K562 (cell line): ENCODE measurements at regions not wholly inside any gene's neighbourhood (a gene's known extent, or its start where the extent isn't known, plus 50 kb on each side); places are given as distances from the start of the nearest gene placed in this dataset.

Source experiments
- ATAC-seq: fragments of 200-7000 bp; cut with Tn5 transposase; 3 replicates; pipeline ENCODE4 v1.9.1; 2020; ENCODE audit warnings: moderate library complexity
- BruUV-seq: library from RNA; stranded (reverse); fragments of 400-500 nt; replicated peaks from 2 replicates; lab custom pipeline; 2021; lab: Mats Ljungman, UMichigan
- CTCF ChIA-PET: fragments of 300-600 bp; formaldehyde crosslinking; extraction: SDS; loops from one replicate; lab custom pipeline; 2021; ENCODE audit warnings: low intra/inter-chr PET ratio; lab: Yijun Ruan, JAX
- POLR2A ChIA-PET: fragments of 300-600, 350-650 bp; sonication (Branson Sonifier 250); formaldehyde crosslinking; extraction: SDS; loops from one replicate; lab custom pipeline; 2021; ENCODE audit warnings: antibody characterized with exemption, inconsistent platforms; lab: Yijun Ruan, JAX
- DNase-seq, 4 experiments: peaks; one replicate each; pipeline versions ENCODE4 v3.0.0 to v3.0.0-alpha.2; 2011 to 2018; ENCODE audit warnings: low spot score in 3 of 4, mixed read lengths in 3 of 4; ENCODE audit errors: extremely low read depth in 1 of 4
- FAIRE-seq: peaks from 2 replicates; lab custom pipeline; 2011; peaks lifted over from hg19 to GRCh38; lab: Jason Lieb, UNC
- H2AFZ ChIP-seq: 2 replicates; pipeline ENCODE4 v1.6.0; 2011; ENCODE audit warnings: low read depth, low read length, control low read depth, inconsistent platforms
- H3K27ac ChIP-seq: fragments of 200-600 bp; 3 replicates; pipeline ENCODE4 v1.8.0; 2011; ENCODE audit warnings: low read depth, mild to moderate bottlenecking, control low read depth, inconsistent platforms, low read length, moderate library complexity, mixed read lengths; ENCODE audit errors: extremely low read depth
- H3K27me3 ChIP-seq, 2 experiments: fragments of 300-600 bp in 1 of 2; 2 replicates in 1 of 2; 3 replicates in 1 of 2; pipeline versions ENCODE4 v1.6.0 to v1.8.0; 2011; ENCODE audit warnings: inconsistent platforms in 2 of 2, low read length in 2 of 2, mild to moderate bottlenecking in 1 of 2, mixed read lengths in 1 of 2, moderate library complexity in 1 of 2; ENCODE audit not compliant: control insufficient read depth in 2 of 2, insufficient read depth in 2 of 2
- H3K36me3 ChIP-seq: fragments of 300-600 bp; 3 replicates; pipeline ENCODE4 v1.8.0; 2011; ENCODE audit warnings: mild to moderate bottlenecking, low read length, inconsistent platforms; ENCODE audit not compliant: control insufficient read depth, insufficient read depth
- H3K4me1 ChIP-seq, 2 experiments: fragments of 200-600 bp in 1 of 2; replicated peaks in 1 of 2; 2 replicates in 1 of 2; 3 replicates in 1 of 2; pipeline versions ENCODE4 v1.5.1 to v1.8.0; 2011; ENCODE audit warnings: inconsistent platforms in 2 of 2, low read length in 2 of 2, mild to moderate bottlenecking in 1 of 2, mixed read lengths in 1 of 2, moderate library complexity in 1 of 2; ENCODE audit not compliant: control insufficient read depth in 2 of 2, insufficient read depth in 2 of 2
- H3K4me2 ChIP-seq: 2 replicates; pipeline ENCODE4 v1.6.1; 2011; ENCODE audit warnings: low read length, control low read depth, inconsistent platforms, mixed read lengths; ENCODE audit not compliant: insufficient read depth
- H3K4me3 ChIP-seq: fragments of 200-600 bp; sonication (generic), shearing (Covaris generic); 2 replicates; pipeline ENCODE4 v1.5.1; 2016; ENCODE audit warnings: control low read depth, inconsistent platforms
- H3K79me2 ChIP-seq: fragments of 200-600 bp; 3 replicates; pipeline ENCODE4 v1.8.0; 2011; ENCODE audit warnings: low read length, inconsistent platforms; ENCODE audit not compliant: control insufficient read depth, insufficient read depth
- H3K9ac ChIP-seq, 2 experiments: 2 replicates each; pipeline versions ENCODE4 v1.6.0 to v1.6.1; 2011; ENCODE audit warnings: low read depth in 2 of 2, low read length in 2 of 2, control low read depth in 1 of 2, inconsistent platforms in 1 of 2, mild to moderate bottlenecking in 1 of 2, mixed read lengths in 1 of 2; ENCODE audit not compliant: insufficient read depth in 1 of 2
- H3K9me1 ChIP-seq: one replicate; pipeline ENCODE4 v1.6.0; 2011; ENCODE audit warnings: inconsistent platforms, mild to moderate bottlenecking, low read length, moderate library complexity; ENCODE audit not compliant: control insufficient read depth, insufficient read depth
- H3K9me3 ChIP-seq: replicated peaks from 2 replicates; pipeline ENCODE4 v1.5.1; 2011; ENCODE audit warnings: low read depth, low read length, inconsistent platforms; ENCODE audit not compliant: control insufficient read depth, insufficient read depth
- H4K20me1 ChIP-seq: replicated peaks from 2 replicates; pipeline ENCODE4 v1.6.1; 2011; ENCODE audit warnings: low read length, inconsistent platforms, mixed read lengths; ENCODE audit not compliant: control insufficient read depth, insufficient read depth
- CGGBP1 ChIP-seq: fragments of 250-450 bp; sonication (Bioruptor Pico); IDR thresholded peaks from 2 replicates; pipeline ENCODE4 v1.9.0; 2021; ENCODE audit warnings: mild to moderate bottlenecking
- ELF1 ChIP-seq: fragments of 200-800 bp; sonication (Bioruptor generic); IDR thresholded peaks from 2 replicates; pipeline ENCODE4 v1.6.1; 2016; ENCODE audit warnings: missing genetic modification characterization, missing compliant biosample characterization
- KDM5B ChIP-seq: fragments of 200-600 bp; sonication (generic); IDR thresholded peaks from 2 replicates; pipeline ENCODE4 v1.6.1; 2012; ENCODE audit warnings: low read depth, mild to moderate bottlenecking, moderate library complexity, low read length, control low read depth, inconsistent platforms; ENCODE audit not compliant: insufficient replicate concordance
- MLX ChIP-seq, 2 experiments: fragments of 450-650 bp in 1 of 2; sonication (generic) in 1 of 2; formaldehyde crosslinking; conservative IDR thresholded peaks; 2 replicates each; pipeline versions ENCODE4 v1.4.0 to v1.8.1; 2020 to 2022; ENCODE audit warnings: mild to moderate bottlenecking in 1 of 2, missing genetic modification reagents in 1 of 2
- ZBTB5 ChIP-seq: fragments of 450-650 bp; IDR thresholded peaks from 2 replicates; pipeline ENCODE4 v1.6.1; 2017; ENCODE audit warnings: antibody characterized with exemption
- WGBS: fragments of 100-300 bp; shearing (Covaris generic); methylation state at CpG from one replicate; pipeline ENCODE4 v1.1.6; 2016; ENCODE audit warnings: low coverage, mixed read lengths; ENCODE audit not compliant: insufficient coverage; ENCODE audit errors: missing lambda C conversion rate; 5-methylcytosine and 5-hydroxymethylcytosine counted together
- in situ Hi-C: fragments of 300-500 bp; cut with MboI; formaldehyde crosslinking; loops from 4 replicates; pipeline ENCODE4 v1.15.0; 2018; ENCODE audit warnings: inconsistent platforms, mixed read lengths
- intact Hi-C: fragments of 100-400 bp; cut with micrococcal nuclease; formaldehyde crosslinking; loops from 2 replicates; pipeline ENCODE4 v1.14.2; 2022
- TF ChIP-seq, protein P1 (sequence below): sonication (generic); formaldehyde crosslinking; IDR thresholded peaks from 2 replicates; pipeline ENCODE4 v1.8.0; 2022; ENCODE audit warnings: missing genetic modification reagents, mild to moderate bottlenecking, borderline replicate concordance
- TF ChIP-seq, protein P2 (sequence below): sonication (generic); formaldehyde crosslinking; IDR thresholded peaks from 2 replicates; pipeline ENCODE4 v1.9.0; 2022; ENCODE audit warnings: mild to moderate bottlenecking, missing genetic modification reagents

DNA sequence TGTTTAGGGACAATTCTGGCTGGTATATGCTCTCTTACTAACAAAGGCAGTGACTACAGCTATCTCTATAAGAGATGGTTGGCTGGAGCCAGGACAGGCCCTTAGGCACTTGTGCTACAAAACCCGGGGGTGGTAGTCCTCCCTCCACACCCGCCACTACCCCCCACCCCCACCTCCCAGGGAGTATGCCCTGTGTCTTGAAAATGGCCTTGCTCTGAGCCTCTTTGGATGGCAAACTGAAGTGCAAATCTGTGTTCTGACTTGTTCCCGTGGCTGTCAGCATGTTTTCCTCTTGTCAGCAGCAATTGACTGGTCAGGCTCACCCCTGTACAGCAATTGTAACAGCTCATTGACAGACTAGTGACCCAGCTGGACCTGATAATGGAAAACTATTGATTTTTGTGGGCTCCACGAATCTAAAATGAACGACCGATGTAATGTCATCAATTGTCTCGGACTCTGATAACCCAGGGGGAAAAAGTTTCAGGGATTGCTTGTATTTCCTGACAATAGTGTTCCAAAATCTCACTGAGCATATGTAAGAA, 139.4 kb upstream of the BARHL2 start:
- BruUV-seq = no TSS peak
- in situ Hi-C loops = no loop called here
- CTCF ChIA-PET = no interaction called here
- no peak overlapping the region for H3K4me3 ChIP-seq
- FAIRE-seq = no peak
- no peak overlapping the region for H3K4me2 ChIP-seq
- H3K9me3 ChIP-seq = no peaks in the 10 kb centered on the region
- no peak overlapping the region for H3K27ac ChIP-seq
- POLR2A ChIA-PET = no interaction called here
- H3K9me1 ChIP-seq = no peaks in the 10 kb centered on the region
- peaks cover 3% of the 10 kb centered on the region in 2 experiments; a peak in 1 of 5 replicates for H3K4me1 ChIP-seq
- H3K27me3 ChIP-seq = no peaks in the 10 kb centered on the region
- no peaks in the 10 kb centered on the region for H3K36me3 ChIP-seq
- intact Hi-C loops = no loop called here
- no peak for ATAC-seq
- H3K79me2 ChIP-seq = no peaks in the 10 kb centered on the region
- TF ChIP-seq KDM5B (no peak), ZBTB5 (no peak), CGGBP1 (CRISPR knock-in tag) (no peak), ELF1 (tag) (no peak), MLX (CRISPR knock-in tag; conservative IDR thresholded peaks at IDR 0.05) (no peak)
- TF ChIP-seq, protein P1, sequence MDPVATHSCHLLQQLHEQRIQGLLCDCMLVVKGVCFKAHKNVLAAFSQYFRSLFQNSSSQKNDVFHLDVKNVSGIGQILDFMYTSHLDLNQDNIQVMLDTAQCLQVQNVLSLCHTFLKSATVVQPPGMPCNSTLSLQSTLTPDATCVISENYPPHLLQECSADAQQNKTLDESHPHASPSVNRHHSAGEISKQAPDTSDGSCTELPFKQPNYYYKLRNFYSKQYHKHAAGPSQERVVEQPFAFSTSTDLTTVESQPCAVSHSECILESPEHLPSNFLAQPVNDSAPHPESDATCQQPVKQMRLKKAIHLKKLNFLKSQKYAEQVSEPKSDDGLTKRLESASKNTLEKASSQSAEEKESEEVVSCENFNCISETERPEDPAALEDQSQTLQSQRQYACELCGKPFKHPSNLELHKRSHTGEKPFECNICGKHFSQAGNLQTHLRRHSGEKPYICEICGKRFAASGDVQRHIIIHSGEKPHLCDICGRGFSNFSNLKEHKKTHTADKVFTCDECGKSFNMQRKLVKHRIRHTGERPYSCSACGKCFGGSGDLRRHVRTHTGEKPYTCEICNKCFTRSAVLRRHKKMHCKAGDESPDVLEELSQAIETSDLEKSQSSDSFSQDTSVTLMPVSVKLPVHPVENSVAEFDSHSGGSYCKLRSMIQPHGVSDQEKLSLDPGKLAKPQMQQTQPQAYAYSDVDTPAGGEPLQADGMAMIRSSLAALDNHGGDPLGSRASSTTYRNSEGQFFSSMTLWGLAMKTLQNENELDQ (CRISPR knock-in tag) = no peak
- TF ChIP-seq, protein P2, sequence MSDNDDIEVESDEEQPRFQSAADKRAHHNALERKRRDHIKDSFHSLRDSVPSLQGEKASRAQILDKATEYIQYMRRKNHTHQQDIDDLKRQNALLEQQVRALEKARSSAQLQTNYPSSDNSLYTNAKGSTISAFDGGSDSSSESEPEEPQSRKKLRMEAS (CRISPR knock-in tag) = no peak
- WGBS = 36% methylated on average over 6 of the region's 7 CpGs
- H2AFZ ChIP-seq = no peak overlapping the region; the same call in none of the 2 replicates
- no peaks in the 10 kb centered on the region for H4K20me1 ChIP-seq
- no peak for DNase-seq
- H3K9ac ChIP-seq = no peak overlapping the region
